HCT116 (cell line): ENCODE measurements at regions not wholly inside any gene's neighbourhood (a gene's known extent, or its start where the extent isn't known, plus 50 kb on each side); places are given as distances from the start of the nearest gene placed in this dataset.

Experiments used
- ATAC-seq: fragments of 200-7000 bp; cut with Tn5 transposase; 2 replicates; pipeline ENCODE4 v1.9.1; 2020; ENCODE audit warnings: mild to moderate bottlenecking, moderate library complexity
- BruUV-seq: library from RNA; stranded (reverse); fragments of 400-500 nt; replicated peaks from 2 replicates; lab custom pipeline; 2021; lab: Mats Ljungman, UMichigan
- CTCF ChIA-PET: fragments of 300-600 bp; sonication (Branson Sonifier 250); formaldehyde crosslinking; loops from one replicate; lab custom pipeline; 2021; ENCODE audit warnings: antibody characterized with exemption; lab: Charles Lee
- POLR2A ChIA-PET: fragments of 300-600, 350-600 bp; sonication (Branson Sonifier 250); formaldehyde crosslinking; loops from one replicate; lab custom pipeline; 2021; ENCODE audit warnings: antibody characterized with exemption; lab: Charles Lee
- RAD21 ChIA-PET, 2 experiments: fragments of 300-600 bp; sonication (Branson Sonifier 250); formaldehyde crosslinking; loops; one replicate each; lab custom pipeline; 2023; ENCODE audit warnings: low total read pairs in 2 of 2; ENCODE audit not compliant: uncharacterized antibody in 2 of 2, unreplicated experiment in 2 of 2, low non-redundant PET in 1 of 2; lab: Charles Lee
- DNase-seq: peaks from one replicate; pipeline ENCODE4 v3.0.0-alpha.2; 2010; ENCODE audit warnings: low read depth, low spot score
- H2AFZ ChIP-seq: fragments of 200-600 bp; shearing (Covaris generic), sonication (generic); 2 replicates; pipeline ENCODE4 v1.6.1; 2017; ENCODE audit warnings: low read depth, mixed run types, mixed read lengths, antibody characterized with exemption, low read length; ENCODE audit not compliant: poor library complexity, severe bottlenecking
- H3K27ac ChIP-seq: 2 replicates; pipeline ENCODE4 v1.5.1; 2012; ENCODE audit warnings: low read depth, low read length
- H3K27me3 ChIP-seq: fragments of 200-600 bp; sonication (generic); 2 replicates; pipeline ENCODE4 v1.6.1; 2016; ENCODE audit warnings: mixed run types, low read length, mixed read lengths; ENCODE audit not compliant: insufficient read depth
- H3K36me3 ChIP-seq, 2 experiments: fragments of 200-500 bp in 1 of 2; fragments of 200-600 bp in 1 of 2; sonication (Bioruptor generic) in 1 of 2; sonication (generic) in 1 of 2; 2 replicates each; pipeline versions ENCODE4 v1.5.1 to v1.6.1; 2014 to 2016; ENCODE audit warnings: low read length in 2 of 2, inconsistent platforms in 1 of 2, mixed read lengths in 1 of 2, mixed run types in 1 of 2; ENCODE audit not compliant: insufficient read depth in 2 of 2, control insufficient read depth in 1 of 2
- H3K4me1 ChIP-seq, 2 experiments: fragments of 200-600 bp in 1 of 2; sonication (generic) in 1 of 2; 2 replicates each; pipeline versions ENCODE4 v1.5.1 to v1.6.1; 2012 to 2017; ENCODE audit warnings: low read length in 2 of 2, inconsistent platforms in 1 of 2, mild to moderate bottlenecking in 1 of 2, mixed read lengths in 1 of 2, mixed run types in 1 of 2, moderate library complexity in 1 of 2; ENCODE audit not compliant: insufficient read depth in 2 of 2, control insufficient read depth in 1 of 2
- H3K4me2 ChIP-seq: fragments of 200-600 bp; sonication (generic); 2 replicates; pipeline ENCODE4 v1.6.1; 2017; ENCODE audit warnings: mixed run types, low read length, mixed read lengths
- H3K4me3 ChIP-seq, 2 experiments: fragments of 200-600 bp in 1 of 2; sonication (generic) in 1 of 2; replicated peaks in 1 of 2; 2 replicates each; pipeline ENCODE4 v1.5.1; 2011 to 2016; ENCODE audit warnings: low read length in 2 of 2, control low read depth in 1 of 2, low read depth in 1 of 2, mild to moderate bottlenecking in 1 of 2, mixed read lengths in 1 of 2, mixed run types in 1 of 2
- H3K79me2 ChIP-seq: fragments of 200-600 bp; sonication (generic); 2 replicates; pipeline ENCODE4 v1.6.1; 2017; ENCODE audit warnings: mild to moderate bottlenecking, mixed run types, low read length, moderate library complexity, mixed read lengths; ENCODE audit not compliant: insufficient read depth
- H3K9ac ChIP-seq: fragments of 200-600 bp; sonication (generic); 2 replicates; pipeline ENCODE4 v1.6.1; 2016; ENCODE audit warnings: low read length, mixed read lengths
- H3K9me2 ChIP-seq: fragments of 200-600 bp; sonication (generic), shearing (Covaris generic); 2 replicates; pipeline ENCODE4 v1.6.1; 2017; ENCODE audit warnings: mixed run types, mild to moderate bottlenecking, moderate library complexity; ENCODE audit not compliant: insufficient read depth
- H3K9me3 ChIP-seq, 2 experiments: fragments of 200-500 bp in 1 of 2; fragments of 200-600 bp in 1 of 2; sonication (Bioruptor generic) in 1 of 2; sonication (generic) in 1 of 2; 2 replicates each; pipeline ENCODE4 v1.6.1; 2014 to 2017; ENCODE audit warnings: low read length in 2 of 2, mixed read lengths in 2 of 2, inconsistent platforms in 1 of 2, low read depth in 1 of 2, mild to moderate bottlenecking in 1 of 2, mixed run types in 1 of 2, moderate library complexity in 1 of 2; ENCODE audit not compliant: control insufficient read depth in 1 of 2, insufficient read depth in 1 of 2
- H4K20me1 ChIP-seq: fragments of 200-600 bp; sonication (generic), shearing (Covaris generic); 2 replicates; pipeline ENCODE4 v1.6.1; 2017; ENCODE audit warnings: mixed run types, mild to moderate bottlenecking, moderate library complexity; ENCODE audit not compliant: insufficient read depth
- CBX3 ChIP-seq: IDR thresholded peaks from 2 replicates; pipeline ENCODE4 v1.6.1; 2012; ENCODE audit warnings: low read depth
- CEBPB ChIP-seq: IDR thresholded peaks from 2 replicates; pipeline ENCODE4 v1.6.1; 2012; ENCODE audit warnings: low read depth
- CTCF ChIP-seq, 3 experiments: fragments of 200-600 bp in 1 of 3; sonication (generic) in 1 of 3; IDR thresholded peaks in 2 of 3; conservative IDR thresholded peaks in 1 of 3; 2 replicates each; pipeline ENCODE4 v1.5.1; 2012 to 2017; ENCODE audit warnings: low read depth in 2 of 3, low read length in 2 of 3, antibody characterized with exemption in 1 of 3, borderline replicate concordance in 1 of 3, control low read depth in 1 of 3, mild to moderate bottlenecking in 1 of 3, mixed read lengths in 1 of 3, mixed run types in 1 of 3, moderate library complexity in 1 of 3; ENCODE audit not compliant: insufficient read depth in 1 of 3
- EGR1 ChIP-seq: IDR thresholded peaks from 2 replicates; pipeline ENCODE4 v1.6.1; 2012; ENCODE audit warnings: low read depth
- ELF1 ChIP-seq: IDR thresholded peaks from 2 replicates; pipeline ENCODE4 v1.6.1; 2012; ENCODE audit warnings: low read depth, borderline replicate concordance
- EZH2 ChIP-seq: fragments of 200-600 bp; sonication (generic); IDR thresholded peaks from 2 replicates; pipeline ENCODE4 v1.6.1; 2017; ENCODE audit warnings: antibody characterized with exemption, mixed run types
- EZH2phosphoT487 ChIP-seq: fragments of 200-600 bp; IDR thresholded peaks from 2 replicates; pipeline ENCODE4 v1.6.1; 2018; ENCODE audit warnings: antibody characterized with exemption, borderline replicate concordance
- FOSL1 ChIP-seq: IDR thresholded peaks from 2 replicates; pipeline ENCODE4 v1.6.1; 2012; ENCODE audit warnings: low read depth
- JUND ChIP-seq: IDR thresholded peaks from 2 replicates; pipeline ENCODE4 v1.6.1; 2012
- RAD21 ChIP-seq: IDR thresholded peaks from 2 replicates; pipeline ENCODE4 v1.6.1; 2012; ENCODE audit warnings: low read depth, mild to moderate bottlenecking
- REST ChIP-seq: IDR thresholded peaks from 2 replicates; pipeline ENCODE4 v1.6.1; 2012; ENCODE audit warnings: low read depth
- SIN3A ChIP-seq: IDR thresholded peaks from 2 replicates; pipeline ENCODE4 v1.6.1; 2012; ENCODE audit warnings: low read depth
- SP1 ChIP-seq: IDR thresholded peaks from 2 replicates; pipeline ENCODE4 v1.6.1; 2012; ENCODE audit warnings: low read depth
- SRF ChIP-seq: IDR thresholded peaks from 2 replicates; pipeline ENCODE4 v1.6.1; 2012; ENCODE audit warnings: low read depth
- TCF7L2 ChIP-seq: IDR thresholded peaks from 2 replicates; pipeline ENCODE4 v1.7.0; 2011; ENCODE audit warnings: borderline replicate concordance, inconsistent platforms; ENCODE audit not compliant: insufficient read depth, insufficient read length; ENCODE audit errors: extremely low read depth
- YY1 ChIP-seq: IDR thresholded peaks from 2 replicates; pipeline ENCODE4 v1.6.1; 2011; ENCODE audit warnings: low read length, low read depth, moderate library complexity, mild to moderate bottlenecking; ENCODE audit not compliant: insufficient replicate concordance; ENCODE audit errors: extremely low read depth
- ZBTB33 ChIP-seq: IDR thresholded peaks from 2 replicates; pipeline ENCODE4 v1.6.1; 2011; ENCODE audit warnings: mild to moderate bottlenecking, low read length, moderate library complexity; ENCODE audit not compliant: insufficient replicate concordance; ENCODE audit errors: extremely low read depth
- intact Hi-C: fragments of 100-400 bp; cut with micrococcal nuclease; formaldehyde crosslinking; loops from 2 replicates; pipeline ENCODE4 v1.10.0; 2022

- no peak overlapping the region for H3K9ac ChIP-seq
- no peak overlapping the region for H3K4me3 ChIP-seq
- no peaks in the 10 kb centered on the region for H3K36me3 ChIP-seq
- H3K9me3 ChIP-seq = no peaks in the 10 kb centered on the region
- intact Hi-C loops = no loop called here
- no peak overlapping the region for H3K27ac ChIP-seq
- TF ChIP-seq TCF7L2 (no peak), FOSL1 (no peak), EZH2phosphoT487 (no peak), EZH2 (no peak), YY1 (no peak), RAD21 (no peak), REST (no peak), ZBTB33 (no peak), EGR1 (no peak), CEBPB (no peak), SRF (no peak), SIN3A (no peak), CBX3 (no peak), JUND (no peak), ELF1 (no peak), SP1 (no peak), CTCF (IDR thresholded peaks at IDR 0.05 in 2 of 3, conservative IDR thresholded peaks at IDR 0.05 in 1 of 3; ENCODE audit: borderline replicate concordance in 1 of 3, insufficient read depth in 1 of 3, low read depth in 2 of 3, low read length in 2 of 3) (no peak)
- no peaks in the 10 kb centered on the region for H3K9me2 ChIP-seq
- no peaks in the 10 kb centered on the region for H4K20me1 ChIP-seq
- no peaks in the 10 kb centered on the region for H3K4me1 ChIP-seq
- H3K4me2 ChIP-seq = no peak overlapping the region
- no peaks in the 10 kb centered on the region for H3K27me3 ChIP-seq
- no peaks in the 10 kb centered on the region for H3K79me2 ChIP-seq
- ATAC-seq (no peak), DNase-seq (no peak)
- ChIA-PET RAD21 (no interaction called here), CTCF (interaction anchor here (1.3 to 2.8 kb wide), 2 partner anchors 456 to 550 kb away, joined by 4 to 8 read pairs; no protein-coding TSS in a partner anchor), POLR2A (interaction anchor here (0.6 kb wide), 1 partner anchor 252 kb away, joined by 3 read pairs; no protein-coding TSS in a partner anchor)
- no peak overlapping the region for H2AFZ ChIP-seq
- BruUV-seq = no TSS peak
These were observed 100.7 kb upstream of the PDE4B start for GRCh38 chr1:65691972-65692371.
